NCI-H526 treated with DMSO at 0.1 percent for 48 hours (cell line): ENCODE measurements at regions not wholly inside any gene's neighbourhood (a gene's known extent, or its start where the extent isn't known, plus 50 kb on each side); places are given as distances from the start of the nearest gene placed in this dataset.

Experiments
- DNase-seq: peaks from one replicate; lab custom pipeline; 2025; lab: John Stamatoyannopoulos, UW

- DNase-seq, result no peak
Measured at GRCh38 chr2:238655974-238656722, 191.7 kb upstream of the TWIST2 start.

- DNase-seq, result no peak
Measured at GRCh38 chr2:238657132-238658053, 190.5 kb upstream of the TWIST2 start.

- no peak for DNase-seq
Measured at GRCh38 chr2:238658054-238658407, 189.9 kb upstream of the TWIST2 start.

DNA sequence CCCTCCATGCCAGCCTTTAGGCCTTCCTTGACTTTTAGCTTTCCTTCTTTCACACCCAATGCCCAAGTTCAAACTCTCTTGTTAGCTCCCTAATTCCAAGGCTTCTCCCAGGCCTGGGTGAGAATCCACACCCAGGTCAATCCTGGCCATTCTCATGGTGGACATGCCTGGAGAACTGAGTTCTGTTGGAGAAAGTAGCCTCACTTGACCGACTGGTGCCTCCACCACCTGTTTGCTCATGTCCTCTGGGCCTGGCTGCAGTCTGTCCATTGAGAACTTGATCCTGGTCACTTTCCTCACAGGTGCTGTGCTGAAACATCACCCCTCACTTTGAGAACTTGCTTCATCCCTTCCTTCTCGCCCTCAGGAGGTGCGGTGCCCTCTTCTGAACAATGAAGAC lies 189.1 kb upstream of the TWIST2 start:
- no peak for DNase-seq

DNA sequence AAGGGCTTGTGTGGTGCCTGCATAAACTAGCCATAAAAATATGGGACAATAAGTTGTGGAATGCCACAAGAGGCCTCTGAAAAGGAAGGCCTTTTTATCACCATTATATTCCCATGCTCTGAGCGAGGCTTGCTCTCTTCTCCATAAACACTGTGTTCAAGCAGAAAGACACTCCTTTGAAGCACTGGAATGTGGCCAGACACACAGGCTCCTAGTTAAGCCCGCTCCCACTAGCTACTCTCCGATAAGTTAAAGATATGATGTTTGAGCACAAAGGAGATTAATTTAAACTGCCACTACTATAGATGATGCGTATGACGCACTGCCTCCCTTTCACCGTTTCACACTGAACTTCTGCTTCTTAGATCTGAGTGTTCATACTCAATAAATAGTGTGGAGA lies 188.7 kb upstream of the TWIST2 start:
- no peak for DNase-seq

GRCh38 chr2:238663586-238663985 lies 184.3 kb upstream of the TWIST2 start:
- no peak for DNase-seq

DNA sequence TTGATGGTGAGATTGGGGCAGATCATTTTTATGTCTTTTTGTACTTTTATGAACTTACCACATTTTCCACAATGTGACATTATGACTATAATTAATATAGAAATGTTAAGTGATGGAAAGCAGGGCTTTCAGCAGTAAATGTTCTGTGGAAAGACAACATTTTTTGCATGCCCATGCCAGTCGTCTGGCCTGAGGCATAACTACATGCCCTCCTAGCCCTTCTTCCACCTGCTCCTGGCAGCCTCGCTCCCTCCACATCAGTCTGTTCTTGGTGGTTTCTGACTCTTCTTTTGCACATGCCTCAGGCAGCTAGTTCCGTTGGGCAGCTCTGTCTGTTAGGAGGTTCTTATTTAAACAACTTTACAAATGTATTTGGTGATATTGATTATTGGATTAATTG lies 182.0 kb upstream of the TWIST2 start:
- no peak for DNase-seq

DNA sequence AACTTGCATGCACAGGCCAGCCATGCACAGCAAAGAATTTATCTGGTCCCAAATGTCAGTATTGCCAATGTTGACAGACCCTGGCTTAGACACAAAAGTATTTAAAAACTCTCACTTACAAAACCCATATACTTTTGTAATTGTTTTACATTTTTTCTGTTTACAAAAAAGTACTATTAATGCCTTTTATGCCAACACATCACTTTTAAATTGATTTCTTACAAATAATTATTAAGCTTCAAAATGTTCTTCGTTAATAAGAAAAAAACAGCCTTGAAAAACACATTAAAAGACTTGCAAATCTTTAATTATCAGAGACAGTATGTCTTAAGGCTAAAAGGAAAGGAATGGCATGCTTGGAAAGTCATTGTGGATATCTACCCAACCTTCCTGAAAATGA lies 181.3 kb upstream of the TWIST2 start:
- DNase-seq, result no peak

DNA sequence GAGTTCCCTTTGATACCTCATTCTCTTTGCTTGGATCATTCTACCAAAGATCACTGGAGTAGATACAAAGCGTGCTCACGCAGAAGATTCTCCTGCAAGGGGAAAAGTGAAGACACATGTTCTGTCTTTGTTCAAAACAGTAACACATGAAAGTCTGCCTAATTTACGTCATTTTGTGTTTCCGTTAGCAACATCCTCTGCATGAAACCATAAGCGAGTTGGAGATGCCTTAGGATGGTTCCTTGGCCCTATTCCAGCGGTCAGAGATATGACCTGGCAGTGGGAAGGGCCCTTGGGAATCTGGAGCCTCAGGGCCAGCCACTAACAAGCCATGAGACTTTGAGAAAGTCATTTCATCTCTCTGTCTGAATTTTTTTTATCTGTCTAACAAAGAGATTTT lies 180.9 kb upstream of the TWIST2 start:
- no peak for DNase-seq

DNA sequence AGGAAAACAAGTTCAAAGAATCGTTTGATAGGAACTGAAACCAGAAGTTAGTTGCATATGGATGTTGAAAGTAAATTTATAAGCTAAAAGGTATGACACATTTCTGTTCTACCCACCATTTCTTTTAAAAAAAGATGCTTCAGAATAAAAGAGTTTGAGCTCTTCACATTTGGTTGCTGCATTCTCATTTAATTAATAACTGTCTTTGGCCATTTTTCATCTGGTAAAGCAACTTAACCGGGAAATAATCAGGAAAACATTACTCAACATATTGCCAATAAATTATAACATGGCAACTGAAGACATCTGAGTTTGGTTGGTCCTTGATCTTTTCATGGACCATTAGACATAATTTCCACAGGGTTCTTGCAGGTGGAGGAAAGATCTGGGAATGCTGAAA lies 180.2 kb upstream of the TWIST2 start:
- DNase-seq, result no peak

DNA sequence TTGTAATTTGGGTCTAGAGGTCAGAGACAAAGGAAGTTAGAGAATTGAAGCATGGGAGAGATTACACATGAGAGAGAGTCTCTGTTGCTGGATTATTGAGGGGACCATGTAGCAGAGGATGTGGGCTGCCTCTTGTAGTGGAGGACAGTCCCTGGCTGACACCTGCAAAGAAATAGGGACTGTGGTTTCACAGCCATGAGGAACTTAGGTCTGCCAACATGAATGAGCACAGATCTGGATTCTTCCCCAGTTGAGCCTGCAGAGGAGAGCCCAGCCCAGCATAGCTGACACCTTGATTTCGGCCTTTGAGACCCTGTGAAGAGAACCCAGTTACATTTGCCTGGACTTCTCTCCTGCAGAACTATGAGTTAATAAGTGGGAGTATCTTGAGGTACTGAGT lies 179.5 kb upstream of the TWIST2 start:
- no peak for DNase-seq

DNA sequence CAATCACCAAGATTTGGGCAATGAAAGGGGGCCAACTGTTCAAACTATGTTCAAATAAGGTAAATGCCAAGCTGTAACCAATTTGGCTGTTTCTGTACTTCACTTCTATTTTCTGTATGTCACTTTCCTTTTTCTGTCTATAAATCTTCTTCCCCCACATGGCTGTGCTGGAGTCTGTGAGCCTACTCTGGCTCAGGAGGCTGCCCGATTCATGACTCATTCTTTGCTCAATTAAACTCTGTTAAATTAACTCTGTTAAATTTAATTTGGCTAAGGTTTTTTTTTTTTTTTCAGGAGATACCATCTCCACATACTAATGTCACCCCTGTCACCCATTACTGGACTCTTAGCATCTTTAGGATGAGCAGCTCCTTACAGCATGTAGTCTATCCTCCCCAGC lies 178.8 kb upstream of the TWIST2 start:
- no peak for DNase-seq

- no peak for DNase-seq
Measured at GRCh38 chr2:238669581-238670080, 178.3 kb upstream of the TWIST2 start.

- DNase-seq, result no peak
Measured at GRCh38 chr2:238670111-238670585, 177.7 kb upstream of the TWIST2 start.

GRCh38 chr2:238682536-238682935 lies 165.3 kb upstream of the TWIST2 start:
- DNase-seq, result no peak

DNA sequence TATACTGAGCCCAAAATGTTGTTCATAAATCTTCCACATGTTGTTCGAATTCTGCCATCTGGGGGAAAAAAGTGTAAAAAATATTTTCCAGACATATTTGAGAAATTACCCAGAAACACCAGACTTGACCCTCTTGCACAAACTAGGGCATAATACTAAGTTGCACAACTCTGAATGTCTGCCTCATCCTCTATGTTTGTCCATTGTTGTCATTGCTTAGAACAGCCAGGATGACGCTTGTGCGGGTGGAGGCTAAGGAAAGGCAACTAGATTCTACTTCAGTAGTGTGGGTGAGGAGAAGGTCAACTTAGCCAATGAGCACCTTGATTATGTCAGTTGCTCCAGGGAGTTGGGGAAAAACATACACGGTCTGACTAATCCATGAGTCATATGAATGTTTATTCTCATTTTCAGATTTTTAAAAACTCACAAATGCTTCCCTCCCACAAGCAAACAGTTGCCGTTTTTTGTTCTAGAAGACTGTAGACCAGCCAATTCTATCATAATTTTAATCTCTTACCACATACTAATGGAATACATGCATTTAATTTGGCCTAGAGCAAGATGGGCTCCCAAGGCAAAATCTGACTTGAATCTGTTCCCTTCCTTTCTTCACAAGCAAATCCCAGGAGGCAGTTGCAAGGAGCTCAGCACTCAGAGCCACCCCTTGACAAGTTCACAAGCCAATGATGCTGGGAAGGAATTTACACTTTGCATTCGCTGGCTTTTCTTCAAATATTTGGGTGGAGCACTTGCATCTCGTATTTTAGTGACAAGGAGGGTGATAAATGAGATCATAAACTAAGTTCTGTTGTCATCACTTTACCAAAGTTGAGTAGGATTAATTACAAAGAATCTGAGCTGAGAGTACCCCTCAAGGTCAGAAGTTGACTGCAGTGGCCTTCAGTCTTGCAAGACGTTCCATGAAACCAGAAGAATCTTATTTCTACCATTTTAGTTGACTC lies 163.2 kb upstream of the TWIST2 start:
- DNase-seq, result no peak

DNA sequence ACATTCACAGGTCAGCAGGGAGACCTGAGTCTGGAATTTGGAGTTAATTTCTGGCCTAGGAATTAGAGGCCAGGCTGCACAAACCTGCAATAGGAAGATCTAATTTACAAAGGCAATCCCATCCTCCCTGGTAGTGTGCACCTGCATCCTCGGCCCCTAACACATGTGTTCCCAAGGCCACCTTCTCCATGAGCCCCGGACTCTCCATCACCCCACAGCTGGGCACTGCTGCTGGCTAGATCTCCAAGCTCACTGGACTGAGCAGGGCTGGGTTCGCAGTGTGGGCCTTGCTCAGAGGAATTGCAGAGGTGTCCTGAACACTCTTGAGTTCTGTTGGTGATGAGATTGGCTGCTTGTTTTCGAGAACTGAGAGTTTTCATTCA lies 162.6 kb upstream of the TWIST2 start:
- DNase-seq, result no peak

DNA sequence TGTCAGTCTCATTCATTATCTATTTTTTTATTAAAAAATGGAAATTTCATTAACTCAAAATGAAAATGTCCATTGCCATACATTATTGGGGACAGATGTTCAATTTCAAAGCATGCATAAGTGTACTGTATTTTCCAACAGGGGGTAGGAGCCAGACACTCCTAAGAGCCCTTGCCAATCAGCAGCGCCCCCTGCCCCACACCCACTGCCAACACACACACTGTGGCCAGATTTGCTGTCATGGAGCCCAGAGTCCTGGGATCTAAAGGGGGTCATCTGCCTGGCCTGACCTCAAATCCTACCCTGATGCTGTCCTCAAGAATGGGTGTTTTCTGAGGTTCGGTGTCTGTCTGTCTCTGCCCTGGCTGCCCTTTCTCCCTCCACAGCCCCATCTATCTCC lies 162.2 kb upstream of the TWIST2 start:
- DNase-seq, result no peak

- no peak for DNase-seq
Measured at GRCh38 chr2:238686223-238686622, 161.7 kb upstream of the TWIST2 start.

DNA sequence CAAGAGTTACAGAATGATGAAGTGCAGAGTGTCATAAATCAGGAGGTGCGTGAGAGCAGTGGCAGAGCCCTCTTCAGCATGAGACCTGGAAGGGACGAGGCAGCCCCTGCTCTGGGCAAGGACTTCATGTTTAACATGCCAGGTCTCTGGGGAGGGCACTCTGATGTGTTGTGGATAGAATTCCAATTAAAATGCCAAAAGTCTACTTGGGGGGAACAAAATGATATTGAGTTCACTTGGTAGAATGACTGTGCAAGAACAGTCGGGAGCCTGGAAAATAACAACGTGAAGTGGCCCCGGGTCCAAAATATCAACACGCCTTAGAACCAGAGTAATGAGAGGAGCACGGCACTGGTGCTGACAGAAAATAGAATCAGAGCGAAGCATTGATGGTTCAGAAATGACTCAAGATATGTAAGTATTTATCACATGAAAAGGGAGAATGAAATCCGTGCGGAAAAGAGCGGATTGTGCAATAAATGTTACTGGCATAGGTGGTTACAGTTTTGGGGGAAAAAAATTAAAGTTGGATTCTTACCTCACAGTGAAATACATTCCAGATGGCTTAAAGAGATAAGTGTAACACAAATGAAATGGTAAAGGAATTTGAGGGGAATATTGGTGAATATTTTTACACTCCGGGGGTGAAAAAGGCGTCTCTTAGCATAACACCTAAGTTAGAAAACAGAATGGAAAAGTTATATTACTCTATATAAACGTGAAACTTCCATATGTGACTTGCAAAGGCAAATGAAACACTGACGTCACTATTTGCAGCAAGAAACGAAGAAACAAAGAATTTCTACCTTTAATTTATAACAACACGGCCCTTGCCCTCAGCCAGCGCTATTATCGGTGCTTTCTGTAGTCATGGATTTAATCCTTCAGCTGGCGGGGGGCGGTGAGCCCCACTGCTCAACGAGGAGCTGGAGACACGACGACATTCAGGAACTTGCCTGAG lies 159.4 kb upstream of the TWIST2 start:
- no peak for DNase-seq

DNA sequence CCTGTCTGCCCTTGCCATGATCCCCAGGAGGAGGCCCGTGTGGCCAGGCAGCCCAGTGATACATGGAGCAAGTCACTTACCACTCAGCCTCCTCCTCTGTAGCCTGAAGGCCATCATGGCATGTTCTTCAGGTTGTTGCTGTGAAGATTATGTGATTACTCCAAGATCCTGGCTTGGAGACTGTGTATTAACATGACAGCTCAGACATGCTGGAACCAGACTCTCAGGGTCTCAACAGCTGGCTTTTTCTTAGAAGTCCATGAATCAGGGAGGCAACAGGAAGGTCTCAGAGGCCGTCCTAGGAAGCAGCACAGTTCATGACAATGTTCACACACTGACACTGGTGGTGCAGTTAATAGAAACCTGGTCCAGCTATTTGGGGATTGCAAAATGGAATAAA lies 158.6 kb upstream of the TWIST2 start:
- DNase-seq, result no peak
